ENCODE measurements at regions not wholly inside any gene's neighbourhood (a gene's known extent, or its start where the extent isn't known, plus 50 kb on each side); places are given as distances from the start of the nearest gene placed in this dataset.

GRCh38 chr7:25970911-25971310, 181.1 kb upstream of the NFE2L3 start:
- no peak for TF ChIP-seq CTCF (IDR thresholded peaks at IDR 0.05; ENCODE audit: insufficient read depth, missing control alignments)
- FAIRE-seq, result no peak
- DNase-seq (ENCODE audit: insufficient read length, low spot score), result no peak

GRCh38 chr7:25976630-25977029, 175.4 kb upstream of the NFE2L3 start:
- no peak for FAIRE-seq
- no peak for TF ChIP-seq CTCF (IDR thresholded peaks at IDR 0.05; ENCODE audit: insufficient read depth, missing control alignments)
- DNase-seq (ENCODE audit: insufficient read length, low spot score), result no peak

GRCh38 chr7:25978466-25978865, 173.5 kb upstream of the NFE2L3 start:
- DNase-seq (ENCODE audit: insufficient read length, low spot score), result no peak
- TF ChIP-seq CTCF (IDR thresholded peaks at IDR 0.05; ENCODE audit: insufficient read depth, missing control alignments), result no peak
- no peak for FAIRE-seq

GRCh38 chr7:25979605-25980004, 172.4 kb upstream of the NFE2L3 start:
- FAIRE-seq (no peak), DNase-seq (ENCODE audit: insufficient read length, low spot score) (no peak)

GRCh38 chr7:25982684-25983083, 169.3 kb upstream of the NFE2L3 start:
- no peak for TF ChIP-seq CTCF (IDR thresholded peaks at IDR 0.05; ENCODE audit: insufficient read depth, missing control alignments)
- no peak for DNase-seq (ENCODE audit: insufficient read length, low spot score)
- FAIRE-seq, result no peak

More at GRCh38 chr7:25979605-25980004, 172.4 kb upstream of the NFE2L3 start:
- TF ChIP-seq CTCF (IDR thresholded peaks at IDR 0.05; ENCODE audit: insufficient read depth, missing control alignments), result no peak

- DNase-seq (ENCODE audit: insufficient read length, low spot score) (no peak), FAIRE-seq (no peak)
- TF ChIP-seq CTCF (IDR thresholded peaks at IDR 0.05; ENCODE audit: insufficient read depth, missing control alignments), result no peak
Observed at GRCh38 chr7:25985196-25985595, 166.8 kb upstream of the NFE2L3 start.

GRCh38 chr7:25988640-25989039, 163.4 kb upstream of the NFE2L3 start:
- FAIRE-seq, result no peak
- no peak for DNase-seq (ENCODE audit: insufficient read length, low spot score)
- TF ChIP-seq CTCF (IDR thresholded peaks at IDR 0.05; ENCODE audit: insufficient read depth, missing control alignments), result no peak

Data from D721Med (cell line).